ENCODE measurements at regions not wholly inside any gene's neighbourhood (a gene's known extent, or its start where the extent isn't known, plus 50 kb on each side); places are given as distances from the start of the nearest gene placed in this dataset.

- intact Hi-C loops (cut with DNase I): no loop called here
- Histone ChIP-seq H3K27me3 (ENCODE audit: control insufficient read depth, insufficient read depth) (no peaks in the 10 kb centered on the region), H3K27ac (ENCODE audit: low read length) (no peak overlapping the region), H3K4me3 (ENCODE audit: low read length) (no peak overlapping the region), H3K9me3 (ENCODE audit: control insufficient read depth, low read length) (no peaks in the 10 kb centered on the region), H3K4me1 (ENCODE audit: control insufficient read depth, insufficient read depth, low read length) (no peaks in the 10 kb centered on the region)
- 73% methylated on average over 2 of the region's 2 CpGs for WGBS
- ATAC-seq (no peak), DNase-seq (no peak)
Measured at GRCh38 chr14:97268097-97268496, 470.9 kb downstream of the VRK1 start.

DNA sequence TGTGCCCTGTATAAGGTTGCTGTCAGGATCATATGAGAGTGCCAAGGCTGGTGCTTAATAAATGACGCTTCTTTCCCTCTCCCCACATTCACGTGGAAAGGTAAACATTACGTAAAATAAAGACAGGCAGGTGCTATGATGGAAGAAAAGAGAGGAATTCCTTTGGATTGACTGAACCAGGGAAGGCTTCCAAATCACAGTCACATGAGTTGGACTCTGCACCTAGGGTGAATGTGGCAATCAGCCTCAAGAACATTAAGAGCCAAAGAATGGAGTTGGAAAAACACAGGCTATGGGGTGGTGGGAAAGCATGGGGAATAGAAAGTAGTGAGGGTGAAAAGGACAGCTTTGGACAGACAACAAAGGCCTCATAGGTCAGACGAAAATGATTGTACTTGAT, 473.1 kb downstream of the VRK1 start:
- Histone ChIP-seq H3K9me3 (ENCODE audit: control insufficient read depth, low read length) (no peaks in the 10 kb centered on the region), H3K27me3 (ENCODE audit: control insufficient read depth, insufficient read depth) (no peaks in the 10 kb centered on the region), H3K4me1 (ENCODE audit: control insufficient read depth, insufficient read depth, low read length) (no peaks in the 10 kb centered on the region), H3K4me3 (ENCODE audit: low read length) (no peak overlapping the region), H3K27ac (ENCODE audit: low read length) (no peak overlapping the region)
- intact Hi-C loops (cut with DNase I): no loop called here
- ATAC-seq (no peak), DNase-seq (no peak)
- WGBS: 76% methylated on average over 4 of the region's 4 CpGs

DNA sequence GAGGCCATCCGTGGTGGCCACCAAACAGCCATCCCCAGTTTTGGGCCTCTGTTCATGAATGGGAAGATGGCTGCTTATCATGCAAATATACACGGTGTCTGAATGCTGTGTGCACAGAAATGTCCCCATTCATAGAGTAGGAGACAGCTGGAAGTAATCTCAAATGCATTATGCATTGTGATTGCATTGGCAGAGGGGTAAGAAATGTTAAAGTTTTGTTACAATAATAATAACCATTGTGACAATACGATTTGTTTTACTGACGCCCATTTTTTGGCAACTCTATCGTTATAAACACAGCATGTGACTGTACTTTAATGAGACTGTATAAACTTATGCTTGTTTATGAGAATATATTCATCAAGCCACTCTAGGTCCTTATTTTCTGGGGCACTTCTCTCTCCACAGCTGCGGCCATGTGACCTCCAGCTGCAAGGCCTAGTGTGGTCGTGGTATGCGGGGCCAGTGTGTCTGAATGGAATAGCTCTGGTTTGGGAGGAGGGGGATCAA, 474.3 kb downstream of the VRK1 start:
- DNase-seq (no peak), ATAC-seq (no peak)
- WGBS: 69% methylated on average over 8 of the region's 8 CpGs
- intact Hi-C loops (cut with DNase I): no loop called here
- no peak overlapping the region for H3K27ac ChIP-seq (ENCODE audit: low read length)
- no peak overlapping the region for H3K4me3 ChIP-seq (ENCODE audit: low read length)
- H3K27me3 ChIP-seq (ENCODE audit: control insufficient read depth, insufficient read depth): no peaks in the 10 kb centered on the region
- no peaks in the 10 kb centered on the region for H3K9me3 ChIP-seq (ENCODE audit: control insufficient read depth, low read length)
- H3K4me1 ChIP-seq (ENCODE audit: control insufficient read depth, insufficient read depth, low read length): no peaks in the 10 kb centered on the region

DNA sequence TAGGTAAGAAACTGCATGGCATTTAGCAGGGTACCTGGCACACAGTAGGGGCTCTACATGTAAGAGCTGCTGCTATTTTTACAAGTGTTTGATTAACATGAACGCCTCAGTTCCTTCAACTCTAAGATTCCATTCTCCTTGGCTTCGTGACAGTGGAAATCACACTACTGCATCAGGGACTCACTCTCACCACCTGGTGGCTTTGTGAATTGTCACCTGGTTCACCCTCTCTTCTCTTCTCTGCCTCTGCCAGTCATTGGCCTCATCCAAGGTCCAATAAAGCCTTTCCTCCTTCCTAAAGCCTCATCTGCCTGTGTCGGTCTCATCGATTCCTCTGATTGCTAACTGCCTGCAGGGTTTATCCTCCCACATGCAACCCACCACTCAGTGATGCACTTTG, 476.4 kb downstream of the VRK1 start:
- H3K27ac ChIP-seq (ENCODE audit: low read length): no peak overlapping the region
- no peaks in the 10 kb centered on the region for H3K9me3 ChIP-seq (ENCODE audit: control insufficient read depth, low read length)
- no peak for ATAC-seq
- H3K27me3 ChIP-seq (ENCODE audit: control insufficient read depth, insufficient read depth): no peaks in the 10 kb centered on the region
- WGBS: 72% methylated on average over 4 of the region's 4 CpGs
- intact Hi-C loops (cut with DNase I): no loop called here
- H3K4me3 ChIP-seq (ENCODE audit: low read length): no peak overlapping the region
- no peaks in the 10 kb centered on the region for H3K4me1 ChIP-seq (ENCODE audit: control insufficient read depth, insufficient read depth, low read length)
- DNase-seq: no peak

- Histone ChIP-seq H3K4me3 (ENCODE audit: low read length) (no peak overlapping the region), H3K9me3 (ENCODE audit: control insufficient read depth, low read length) (no peaks in the 10 kb centered on the region), H3K27me3 (ENCODE audit: control insufficient read depth, insufficient read depth) (no peaks in the 10 kb centered on the region), H3K4me1 (ENCODE audit: control insufficient read depth, insufficient read depth, low read length) (no peaks in the 10 kb centered on the region), H3K27ac (ENCODE audit: low read length) (no peak overlapping the region)
- intact Hi-C loops (cut with DNase I): no loop called here
- 73% methylated on average over 8 of the region's 8 CpGs for WGBS
- ATAC-seq (no peak), DNase-seq (no peak)
Measured at GRCh38 chr14:97274626-97275025, 477.4 kb downstream of the VRK1 start.

- H3K27me3 ChIP-seq (ENCODE audit: control insufficient read depth, insufficient read depth): no peaks in the 10 kb centered on the region
- WGBS: 77% methylated on average over 3 of the region's 3 CpGs
- intact Hi-C loops (cut with DNase I): no loop called here
- DNase-seq (no peak), ATAC-seq (no peak)
- H3K9me3 ChIP-seq (ENCODE audit: control insufficient read depth, low read length): no peaks in the 10 kb centered on the region
- no peak overlapping the region for H3K27ac ChIP-seq (ENCODE audit: low read length)
- H3K4me3 ChIP-seq (ENCODE audit: low read length): no peak overlapping the region
- no peaks in the 10 kb centered on the region for H3K4me1 ChIP-seq (ENCODE audit: control insufficient read depth, insufficient read depth, low read length)
Measured at GRCh38 chr14:97275276-97275675, 478.1 kb downstream of the VRK1 start.

- no peak overlapping the region for H3K4me3 ChIP-seq (ENCODE audit: low read length)
- no peak for ATAC-seq
- no peak for DNase-seq
- intact Hi-C loops (cut with DNase I): no loop called here
- H3K4me1 ChIP-seq (ENCODE audit: control insufficient read depth, insufficient read depth, low read length): no peaks in the 10 kb centered on the region
- no peaks in the 10 kb centered on the region for H3K9me3 ChIP-seq (ENCODE audit: control insufficient read depth, low read length)
- WGBS: 56% methylated on average over 4 of the region's 4 CpGs
- H3K27ac ChIP-seq (ENCODE audit: low read length): no peak overlapping the region
- no peaks in the 10 kb centered on the region for H3K27me3 ChIP-seq (ENCODE audit: control insufficient read depth, insufficient read depth)
Measured at GRCh38 chr14:97276573-97276972, 479.4 kb downstream of the VRK1 start.

DNA sequence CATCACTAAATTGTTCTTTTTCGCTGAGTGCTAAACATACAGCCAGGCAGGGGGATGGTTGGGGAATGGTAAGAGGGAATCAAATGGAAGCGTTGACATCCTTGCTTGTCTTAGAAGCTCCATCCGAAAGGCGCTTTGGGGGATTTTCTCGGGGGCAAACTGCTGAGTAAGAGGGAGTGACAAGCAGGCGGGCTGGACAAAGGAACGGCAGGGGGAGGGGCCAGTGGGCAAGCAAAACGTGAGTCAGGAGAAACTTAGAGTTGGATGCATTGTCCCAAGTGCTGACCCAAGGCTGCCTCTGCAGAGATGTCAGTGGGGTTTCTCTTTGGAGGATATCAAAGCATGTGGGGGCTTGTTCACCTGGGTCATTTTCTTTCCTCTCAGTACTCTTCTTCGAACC, 480.5 kb downstream of the VRK1 start:
- Histone ChIP-seq H3K4me1 (ENCODE audit: control insufficient read depth, insufficient read depth, low read length) (no peaks in the 10 kb centered on the region), H3K27ac (ENCODE audit: low read length) (no peak overlapping the region), H3K9me3 (ENCODE audit: control insufficient read depth, low read length) (no peaks in the 10 kb centered on the region), H3K27me3 (ENCODE audit: control insufficient read depth, insufficient read depth) (no peaks in the 10 kb centered on the region), H3K4me3 (ENCODE audit: low read length) (no peak overlapping the region)
- intact Hi-C loops (cut with DNase I): no loop called here
- ATAC-seq (no peak), DNase-seq (no peak)
- 31% methylated on average over 9 of the region's 9 CpGs for WGBS

DNA sequence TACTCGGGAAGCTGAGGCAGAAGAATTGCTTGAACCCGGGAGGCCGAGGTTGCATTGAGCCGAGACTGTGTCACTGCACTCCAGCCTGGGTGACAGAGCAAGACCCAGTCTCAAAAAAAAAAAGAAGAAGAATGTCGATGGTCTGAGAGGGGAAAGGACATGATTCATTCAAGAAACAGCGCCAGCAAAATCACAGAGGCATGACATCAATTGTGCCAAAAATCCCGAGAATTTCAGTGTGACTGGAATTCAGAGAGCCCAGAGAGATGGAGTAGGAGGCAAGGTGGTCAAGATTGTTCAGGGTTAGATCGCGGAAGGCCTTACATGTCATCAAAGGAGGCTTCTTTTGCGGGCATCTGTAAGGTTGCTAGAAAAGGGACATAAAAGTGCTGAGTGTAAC, 483.3 kb downstream of the VRK1 start:
- no peak overlapping the region for H3K4me3 ChIP-seq (ENCODE audit: low read length)
- H3K9me3 ChIP-seq (ENCODE audit: control insufficient read depth, low read length): no peaks in the 10 kb centered on the region
- no peak for ATAC-seq
- 74% methylated on average over 10 of the region's 10 CpGs for WGBS
- H3K4me1 ChIP-seq (ENCODE audit: control insufficient read depth, insufficient read depth, low read length): no peaks in the 10 kb centered on the region
- intact Hi-C loops (cut with DNase I): no loop called here
- no peak for DNase-seq
- H3K27ac ChIP-seq (ENCODE audit: low read length): no peak overlapping the region
- no peaks in the 10 kb centered on the region for H3K27me3 ChIP-seq (ENCODE audit: control insufficient read depth, insufficient read depth)

GRCh38 chr14:97281741-97282140, 484.6 kb downstream of the VRK1 start:
- intact Hi-C loops (cut with DNase I): no loop called here
- 68% methylated on average over 3 of the region's 3 CpGs for WGBS
- DNase-seq (no peak), ATAC-seq (no peak)
- H3K4me3 ChIP-seq (ENCODE audit: low read length): no peak overlapping the region
- no peaks in the 10 kb centered on the region for H3K9me3 ChIP-seq (ENCODE audit: control insufficient read depth, low read length)
- no peaks in the 10 kb centered on the region for H3K4me1 ChIP-seq (ENCODE audit: control insufficient read depth, insufficient read depth, low read length)
- no peak overlapping the region for H3K27ac ChIP-seq (ENCODE audit: low read length)
- no peaks in the 10 kb centered on the region for H3K27me3 ChIP-seq (ENCODE audit: control insufficient read depth, insufficient read depth)

DNA sequence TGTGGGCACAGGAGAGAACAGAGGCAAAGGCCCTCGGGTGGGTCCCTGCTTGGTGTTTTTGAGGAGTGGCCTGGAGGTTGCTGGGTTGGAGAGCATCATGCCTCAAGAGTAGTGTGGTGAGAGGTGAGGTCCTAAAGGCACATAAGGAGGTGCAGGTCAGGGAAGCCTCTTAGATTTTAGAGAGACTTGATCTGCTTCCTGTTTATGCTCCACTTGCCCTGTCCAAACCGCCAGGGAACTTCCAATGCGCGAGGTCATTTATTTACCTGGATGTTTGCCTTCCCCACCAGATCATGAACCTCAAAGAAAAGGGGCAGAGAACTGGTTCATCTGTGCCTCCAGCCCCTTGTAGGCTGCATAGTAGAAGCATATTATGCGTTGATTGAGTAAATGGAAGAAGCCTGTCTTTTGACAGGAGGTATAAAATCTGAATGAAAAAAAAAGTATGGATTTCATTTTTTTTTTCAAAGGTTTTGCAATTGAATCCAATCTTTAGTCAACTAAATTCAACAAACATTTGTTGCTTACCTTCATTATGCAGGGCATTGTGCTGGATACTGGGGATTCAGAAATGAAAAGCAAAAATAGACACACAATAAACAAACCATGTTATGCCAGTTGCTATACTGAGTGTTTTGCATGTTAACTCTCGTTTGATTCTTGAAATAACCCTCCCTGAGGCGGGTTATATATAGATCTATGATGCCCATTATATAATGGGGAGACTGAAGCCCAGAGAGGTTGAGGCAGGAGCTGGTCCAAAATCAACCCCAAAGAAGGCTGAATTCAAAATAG, 485.2 kb downstream of the VRK1 start:
- Histone ChIP-seq H3K27me3 (ENCODE audit: control insufficient read depth, insufficient read depth) (no peaks in the 10 kb centered on the region), H3K4me1 (ENCODE audit: control insufficient read depth, insufficient read depth, low read length) (no peaks in the 10 kb centered on the region), H3K9me3 (ENCODE audit: control insufficient read depth, low read length) (no peaks in the 10 kb centered on the region), H3K4me3 (ENCODE audit: low read length) (no peak overlapping the region), H3K27ac (ENCODE audit: low read length) (no peak overlapping the region)
- no peak for DNase-seq
- intact Hi-C loops (cut with DNase I): no loop called here
- WGBS: 76% methylated on average over 7 of the region's 7 CpGs
- ATAC-seq: no peak

- DNase-seq (no peak), ATAC-seq (no peak)
- no peaks in the 10 kb centered on the region for H3K9me3 ChIP-seq (ENCODE audit: control insufficient read depth, low read length)
- H3K27me3 ChIP-seq (ENCODE audit: control insufficient read depth, insufficient read depth): no peaks in the 10 kb centered on the region
- no peak overlapping the region for H3K27ac ChIP-seq (ENCODE audit: low read length)
- 81% methylated on average over 9 of the region's 9 CpGs for WGBS
- intact Hi-C loops (cut with DNase I): no loop called here
- no peaks in the 10 kb centered on the region for H3K4me1 ChIP-seq (ENCODE audit: control insufficient read depth, insufficient read depth, low read length)
- H3K4me3 ChIP-seq (ENCODE audit: low read length): no peak overlapping the region
Measured at GRCh38 chr14:97283005-97283403, 485.8 kb downstream of the VRK1 start.
